ENCODE measurements at regions not wholly inside any gene's neighbourhood (a gene's known extent, or its start where the extent isn't known, plus 50 kb on each side); places are given as distances from the start of the nearest gene placed in this dataset.
"Not testable (repeated sequence)": the region's sequence is repeated elsewhere in the genome, so short reads cannot be mapped to it uniquely, and the experiment has no call there.

DNA sequence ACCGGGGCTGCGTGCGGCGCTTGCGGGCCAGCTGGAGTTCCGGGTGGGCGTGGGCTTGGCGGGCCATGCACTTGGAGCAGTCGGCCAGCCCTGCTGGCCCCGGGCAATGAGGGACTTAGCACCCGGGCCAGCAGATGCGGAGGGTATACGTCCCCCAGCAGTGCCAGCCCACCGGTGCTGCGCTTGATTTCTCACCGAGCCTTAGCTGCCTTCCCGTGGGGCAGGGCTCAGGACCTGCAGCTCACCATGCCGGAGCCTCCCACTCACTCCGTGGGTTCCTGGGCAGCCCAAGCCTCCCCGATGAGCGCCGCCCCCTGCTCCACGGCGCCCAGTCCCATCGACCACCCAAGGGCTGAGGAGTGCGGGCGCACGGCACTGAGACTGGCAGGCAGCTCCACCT lies 51.4 kb upstream of the INPP4B start:
- TF ChIP-seq CTCF (IDR thresholded peaks at IDR 0.05 in 4 of 5, conservative IDR thresholded peaks at IDR 0.05 in 1 of 5); POLR2A (IDR thresholded peaks at IDR 0.05): not testable (repeated sequence)

All from gastrocnemius medialis (tissue), 4 donors.